Gastrocnemius medialis (tissue), 4 donors: ENCODE measurements at regions not wholly inside any gene's neighbourhood (a gene's known extent, or its start where the extent isn't known, plus 50 kb on each side); places are given as distances from the start of the nearest gene placed in this dataset.
"Not testable (repeated sequence)": the region's sequence is repeated elsewhere in the genome, so short reads cannot be mapped to it uniquely, and the experiment has no call there.

Experiments
- ATAC-seq, 2 donors: fragments of 150-250 bp; one replicate each; pipeline ENCODE4 v1.9.1; 2016
- DNase-seq, 2 donors: peaks; one replicate each; pipeline ENCODE4 v3.0.0-alpha.2; 2019
- H3K27ac ChIP-seq, 4 donors: fragments of 200-600 bp; sonication (generic); 1 replicate in 1 of 4; 2 replicates in 3 of 4; pipeline ENCODE4 v1.5.1; 2016 to 2018; ENCODE audit warnings: mild to moderate bottlenecking in 2 of 4, moderate library complexity in 1 of 4
- H3K27me3 ChIP-seq, 3 donors: fragments of 200-600 bp; sonication (generic) in 2 of 3; 1 replicate in 1 of 3; 2 replicates in 2 of 3; pipeline versions ENCODE4 v1.5.1 to v1.6.0; 2016 to 2019; ENCODE audit warnings: mild to moderate bottlenecking in 1 of 3, moderate library complexity in 1 of 3
- H3K36me3 ChIP-seq, 2 donors: fragments of 200-600 bp; sonication (generic) in 1 of 2; one replicate each; pipeline ENCODE4 v1.5.1; 2017 to 2018
- H3K4me1 ChIP-seq, 2 donors: fragments of 200-600 bp; sonication (generic) in 1 of 2; one replicate each; pipeline ENCODE4 v1.5.1; 2016 to 2017; ENCODE audit warnings: mild to moderate bottlenecking in 2 of 2
- H3K4me3 ChIP-seq, 4 donors: fragments of 200-600 bp; sonication (generic) in 3 of 4; 1 replicate in 1 of 4; 2 replicates in 3 of 4; pipeline ENCODE4 v1.5.1; 2016 to 2019; ENCODE audit warnings: mild to moderate bottlenecking in 2 of 4
- H3K9me3 ChIP-seq, 3 donors: fragments of 200-600 bp; sonication (generic) in 2 of 3; 1 replicate in 1 of 3; 2 replicates in 2 of 3; pipeline ENCODE4 v1.5.1; 2016 to 2019
- CTCF ChIP-seq, 5 experiments: fragments of 450-650 bp in 3 of 5; fragments of 200-600 bp in 2 of 5; sonication (generic) in 2 of 5; IDR thresholded peaks in 4 of 5; conservative IDR thresholded peaks in 1 of 5; 1 replicate in 4 of 5; 2 replicates in 1 of 5; pipeline ENCODE4 v1.5.1; 2016 to 2019; ENCODE audit warnings: antibody characterized with exemption in 5 of 5, mild to moderate bottlenecking in 3 of 5, moderate library complexity in 3 of 5
- POLR2A ChIP-seq, 2 donors: fragments of 450-650 bp; IDR thresholded peaks; one replicate each; pipeline ENCODE4 v1.6.1; 2017; ENCODE audit warnings: antibody characterized with exemption in 2 of 2, mild to moderate bottlenecking in 2 of 2, moderate library complexity in 2 of 2
- in situ Hi-C, 4 donors: fragments of 200-750 bp; cut with MboI; loops; one replicate each; pipeline versions ENCODE4 v1.15.0 to v1.8.0; 2017; ENCODE audit warnings: low sequenced_read_pairs in 4 of 4
- intact Hi-C: fragments of 100-400 bp; cut with DNase I; formaldehyde crosslinking; loops from one replicate; pipeline ENCODE4 v1.15.1; 2023; ENCODE audit warnings: low total_unique reads

GRCh38 chr7:155236386-155236785 is 61.3 kb upstream of the INSIG1 start:
- ATAC-seq = no peak
- DNase-seq = no peak
- in situ Hi-C loops = no loop called here

DNA sequence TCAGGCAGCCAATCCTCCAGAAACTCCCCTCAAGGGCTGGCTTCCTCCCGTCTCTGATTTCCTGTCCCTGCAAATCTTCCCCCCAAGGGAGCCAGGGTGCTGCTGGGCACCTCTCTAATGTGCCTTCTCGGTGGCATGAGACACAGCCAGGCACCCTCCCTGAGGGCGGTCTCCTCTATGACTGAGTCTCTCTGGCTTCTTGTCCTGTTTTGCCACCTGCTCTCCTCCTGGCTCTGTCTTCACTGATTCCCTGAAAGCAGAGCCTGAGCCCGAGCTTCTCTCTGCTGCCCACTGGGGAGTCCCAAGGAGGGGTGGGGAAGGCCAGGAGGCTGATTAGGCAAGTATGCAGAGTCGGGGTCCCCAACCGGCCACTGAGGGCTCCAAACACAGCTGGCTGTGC is 60.4 kb upstream of the INSIG1 start:
- Histone ChIP-seq H3K36me3 (no peaks in the 10 kb centered on the region), H3K27me3 (no peaks in the 10 kb centered on the region), H3K27ac (no peak overlapping the region), H3K4me3 (no peak overlapping the region), H3K9me3 (no peaks in the 10 kb centered on the region), H3K4me1 (no peaks in the 10 kb centered on the region)
- ATAC-seq = no peak
- no peak for DNase-seq
- TF ChIP-seq POLR2A (IDR thresholded peaks at IDR 0.05) (no peak), CTCF (IDR thresholded peaks at IDR 0.05 in 4 of 5, conservative IDR thresholded peaks at IDR 0.05 in 1 of 5) (no peak)
- intact Hi-C loops (no loop called here), in situ Hi-C loops (no loop called here)

More at GRCh38 chr7:155236386-155236785, 61.3 kb upstream of the INSIG1 start:
- intact Hi-C loops = no loop called here
- Histone ChIP-seq H3K9me3 (no peaks in the 10 kb centered on the region), H3K27me3 (no peaks in the 10 kb centered on the region), H3K27ac (no peak overlapping the region), H3K36me3 (no peaks in the 10 kb centered on the region), H3K4me1 (no peaks in the 10 kb centered on the region), H3K4me3 (no peak overlapping the region)
- no peak for TF ChIP-seq POLR2A (IDR thresholded peaks at IDR 0.05)
- TF ChIP-seq CTCF (IDR thresholded peaks at IDR 0.05 in 4 of 5, conservative IDR thresholded peaks at IDR 0.05 in 1 of 5) = no peak

DNA sequence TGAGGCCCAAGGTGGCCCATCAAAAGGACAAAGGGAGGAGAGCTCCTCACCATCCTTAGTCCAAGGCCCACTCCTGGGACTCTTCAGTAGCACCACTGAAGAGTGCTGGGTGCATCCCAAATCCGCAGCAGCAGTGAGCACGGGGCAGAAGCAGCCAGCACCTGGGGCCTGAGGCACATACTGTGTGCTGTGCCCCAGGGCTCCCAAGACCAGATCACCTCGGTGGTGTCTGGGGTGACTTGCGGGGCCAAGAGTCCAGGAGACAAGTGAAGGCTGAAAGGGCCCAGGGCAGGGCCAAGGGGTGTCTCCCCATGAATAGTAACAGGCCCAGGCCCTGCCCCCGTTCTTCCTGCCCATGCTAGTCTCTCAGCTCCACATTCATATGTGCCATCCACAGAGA is 59.9 kb upstream of the INSIG1 start:
- intact Hi-C loops (no loop called here), in situ Hi-C loops (no loop called here)
- Histone ChIP-seq H3K4me1 (no peaks in the 10 kb centered on the region), H3K27ac (no peak overlapping the region), H3K27me3 (no peaks in the 10 kb centered on the region), H3K9me3 (no peaks in the 10 kb centered on the region), H3K4me3 (no peak overlapping the region), H3K36me3 (no peaks in the 10 kb centered on the region)
- TF ChIP-seq CTCF (IDR thresholded peaks at IDR 0.05 in 4 of 5, conservative IDR thresholded peaks at IDR 0.05 in 1 of 5) (no peak), POLR2A (IDR thresholded peaks at IDR 0.05) (no peak)
- no peak for DNase-seq
- no peak for ATAC-seq

- H3K27me3 ChIP-seq, in situ Hi-C loops, ATAC-seq, H3K9me3 ChIP-seq, intact Hi-C loops, H3K4me1 ChIP-seq, H3K36me3 ChIP-seq, H3K27ac ChIP-seq, H3K4me3 ChIP-seq, DNase-seq: not testable (repeated sequence)
These were observed 58.1 kb upstream of the INSIG1 start for GRCh38 chr7:155239431-155240087.

GRCh38 chr7:155244675-155245074 is 53.0 kb upstream of the INSIG1 start:
- DNase-seq (no peak), ATAC-seq (no peak)
- Histone ChIP-seq H3K9me3 (no peaks in the 10 kb centered on the region), H3K4me3 (no peak overlapping the region), H3K4me1 (no peaks in the 10 kb centered on the region), H3K36me3 (no peaks in the 10 kb centered on the region), H3K27ac (no peak overlapping the region), H3K27me3 (no peaks in the 10 kb centered on the region)
- TF ChIP-seq POLR2A (IDR thresholded peaks at IDR 0.05) (no peak), CTCF (IDR thresholded peaks at IDR 0.05 in 4 of 5, conservative IDR thresholded peaks at IDR 0.05 in 1 of 5) (no peak)
- intact Hi-C loops = no loop called here
- in situ Hi-C loops = no loop called here
